ENCODE measurements at regions not wholly inside any gene's neighbourhood (a gene's known extent, or its start where the extent isn't known, plus 50 kb on each side); places are given as distances from the start of the nearest gene placed in this dataset.

- H3K27me3 ChIP-seq (ENCODE audit: low read depth): no peaks in the 10 kb centered on the region
- intact Hi-C loops (cut with micrococcal nuclease): no loop called here
- H3K4me1 ChIP-seq: no peaks in the 10 kb centered on the region
- DNase-seq: no peak
- no peak overlapping the region for H3K4me3 ChIP-seq
- no peaks in the 10 kb centered on the region for H3K36me3 ChIP-seq
- H3K27ac ChIP-seq (replicated peaks): no peak overlapping the region
- H3K9me3 ChIP-seq (replicated peaks): no peaks in the 10 kb centered on the region
- TF ChIP-seq CTCF (IDR thresholded peaks at IDR 0.05; ENCODE audit: borderline replicate concordance): no peak
Observed at GRCh38 chr4:107468812-107469211, 251.2 kb downstream of the PAPSS1 start.

- no peaks in the 10 kb centered on the region for H3K4me1 ChIP-seq
- TF ChIP-seq CTCF (IDR thresholded peaks at IDR 0.05; ENCODE audit: borderline replicate concordance): no peak
- no peak overlapping the region for H3K4me3 ChIP-seq
- intact Hi-C loops (cut with micrococcal nuclease): no loop called here
- no peaks in the 10 kb centered on the region for H3K27me3 ChIP-seq (ENCODE audit: low read depth)
- no peak for DNase-seq
- no peaks in the 10 kb centered on the region for H3K36me3 ChIP-seq
- no peak overlapping the region for H3K27ac ChIP-seq (replicated peaks)
- no peaks in the 10 kb centered on the region for H3K9me3 ChIP-seq (replicated peaks)
Observed at GRCh38 chr4:107468156-107468555, 251.9 kb downstream of the PAPSS1 start.

GRCh38 chr4:107467461-107467860 is 252.6 kb downstream of the PAPSS1 start:
- Histone ChIP-seq H3K27me3 (ENCODE audit: low read depth) (no peaks in the 10 kb centered on the region), H3K36me3 (no peaks in the 10 kb centered on the region), H3K27ac (replicated peaks) (no peak overlapping the region), H3K4me3 (no peak overlapping the region), H3K4me1 (no peaks in the 10 kb centered on the region), H3K9me3 (replicated peaks) (no peaks in the 10 kb centered on the region)
- intact Hi-C loops (cut with micrococcal nuclease): no loop called here
- TF ChIP-seq CTCF (IDR thresholded peaks at IDR 0.05; ENCODE audit: borderline replicate concordance): no peak
- no peak for DNase-seq

- intact Hi-C loops (cut with micrococcal nuclease): no loop called here
- no peak overlapping the region for H3K4me3 ChIP-seq
- no peak for DNase-seq
- no peak for TF ChIP-seq CTCF (IDR thresholded peaks at IDR 0.05; ENCODE audit: borderline replicate concordance)
- H3K4me1 ChIP-seq: no peaks in the 10 kb centered on the region
- H3K27me3 ChIP-seq (ENCODE audit: low read depth): no peaks in the 10 kb centered on the region
- no peaks in the 10 kb centered on the region for H3K36me3 ChIP-seq
- peaks cover 11% of the 10 kb centered on the region for H3K9me3 ChIP-seq (replicated peaks)
- H3K27ac ChIP-seq (replicated peaks): no peak overlapping the region
Observed at GRCh38 chr4:107458194-107458593, 261.8 kb downstream of the PAPSS1 start.

GRCh38 chr4:107453987-107454386 is 266.0 kb downstream of the PAPSS1 start:
- Histone ChIP-seq H3K4me1 (no peaks in the 10 kb centered on the region), H3K9me3 (replicated peaks) (no peaks in the 10 kb centered on the region), H3K27ac (replicated peaks) (no peak overlapping the region), H3K4me3 (no peak overlapping the region), H3K27me3 (ENCODE audit: low read depth) (no peaks in the 10 kb centered on the region), H3K36me3 (no peaks in the 10 kb centered on the region)
- intact Hi-C loops (cut with micrococcal nuclease): no loop called here
- no peak for DNase-seq
- no peak for TF ChIP-seq CTCF (IDR thresholded peaks at IDR 0.05; ENCODE audit: borderline replicate concordance)

All from left ventricle myocardium inferior (tissue), 1 donor.